ENCODE measurements at regions not wholly inside any gene's neighbourhood (a gene's known extent, or its start where the extent isn't known, plus 50 kb on each side); places are given as distances from the start of the nearest gene placed in this dataset.

- TF ChIP-seq TCF12 (IDR thresholded peaks at IDR 0.05; ENCODE audit: low read depth) (no peak), EGR1 (IDR thresholded peaks at IDR 0.05) (no peak), YY1 (IDR thresholded peaks at IDR 0.05; ENCODE audit: low read depth) (no peak), CREB1 (IDR thresholded peaks at IDR 0.05; ENCODE audit: low read depth) (no peak), NFIC (IDR thresholded peaks at IDR 0.05) (no peak), TEAD4 (IDR thresholded peaks at IDR 0.05) (no peak), ZBTB7A (IDR thresholded peaks at IDR 0.05; ENCODE audit: low read depth) (no peak), FOXM1 (IDR thresholded peaks at IDR 0.05; ENCODE audit: borderline replicate concordance, low read depth) (no peak), TAF1 (IDR thresholded peaks at IDR 0.05; ENCODE audit: low read depth) (no peak), RAD21 (IDR thresholded peaks at IDR 0.05; ENCODE audit: low read depth) (no peak), EP300 (IDR thresholded peaks at IDR 0.05; ENCODE audit: borderline replicate concordance) (no peak), MAX (IDR thresholded peaks at IDR 0.05) (no peak), CEBPB (IDR thresholded peaks at IDR 0.05) (no peak)
- TF ChIP-seq, protein P1, sequence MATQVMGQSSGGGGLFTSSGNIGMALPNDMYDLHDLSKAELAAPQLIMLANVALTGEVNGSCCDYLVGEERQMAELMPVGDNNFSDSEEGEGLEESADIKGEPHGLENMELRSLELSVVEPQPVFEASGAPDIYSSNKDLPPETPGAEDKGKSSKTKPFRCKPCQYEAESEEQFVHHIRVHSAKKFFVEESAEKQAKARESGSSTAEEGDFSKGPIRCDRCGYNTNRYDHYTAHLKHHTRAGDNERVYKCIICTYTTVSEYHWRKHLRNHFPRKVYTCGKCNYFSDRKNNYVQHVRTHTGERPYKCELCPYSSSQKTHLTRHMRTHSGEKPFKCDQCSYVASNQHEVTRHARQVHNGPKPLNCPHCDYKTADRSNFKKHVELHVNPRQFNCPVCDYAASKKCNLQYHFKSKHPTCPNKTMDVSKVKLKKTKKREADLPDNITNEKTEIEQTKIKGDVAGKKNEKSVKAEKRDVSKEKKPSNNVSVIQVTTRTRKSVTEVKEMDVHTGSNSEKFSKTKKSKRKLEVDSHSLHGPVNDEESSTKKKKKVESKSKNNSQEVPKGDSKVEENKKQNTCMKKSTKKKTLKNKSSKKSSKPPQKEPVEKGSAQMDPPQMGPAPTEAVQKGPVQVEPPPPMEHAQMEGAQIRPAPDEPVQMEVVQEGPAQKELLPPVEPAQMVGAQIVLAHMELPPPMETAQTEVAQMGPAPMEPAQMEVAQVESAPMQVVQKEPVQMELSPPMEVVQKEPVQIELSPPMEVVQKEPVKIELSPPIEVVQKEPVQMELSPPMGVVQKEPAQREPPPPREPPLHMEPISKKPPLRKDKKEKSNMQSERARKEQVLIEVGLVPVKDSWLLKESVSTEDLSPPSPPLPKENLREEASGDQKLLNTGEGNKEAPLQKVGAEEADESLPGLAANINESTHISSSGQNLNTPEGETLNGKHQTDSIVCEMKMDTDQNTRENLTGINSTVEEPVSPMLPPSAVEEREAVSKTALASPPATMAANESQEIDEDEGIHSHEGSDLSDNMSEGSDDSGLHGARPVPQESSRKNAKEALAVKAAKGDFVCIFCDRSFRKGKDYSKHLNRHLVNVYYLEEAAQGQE (IDR thresholded peaks at IDR 0.05; ENCODE audit: low read depth): no peak
- TF ChIP-seq, protein P2, sequence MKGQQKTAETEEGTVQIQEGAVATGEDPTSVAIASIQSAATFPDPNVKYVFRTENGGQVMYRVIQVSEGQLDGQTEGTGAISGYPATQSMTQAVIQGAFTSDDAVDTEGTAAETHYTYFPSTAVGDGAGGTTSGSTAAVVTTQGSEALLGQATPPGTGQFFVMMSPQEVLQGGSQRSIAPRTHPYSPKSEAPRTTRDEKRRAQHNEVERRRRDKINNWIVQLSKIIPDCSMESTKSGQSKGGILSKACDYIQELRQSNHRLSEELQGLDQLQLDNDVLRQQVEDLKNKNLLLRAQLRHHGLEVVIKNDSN (IDR thresholded peaks at IDR 0.05): no peak
Observed at GRCh38 chr15:47400603-47401002, 316.7 kb upstream of the SEMA6D start.

DNA sequence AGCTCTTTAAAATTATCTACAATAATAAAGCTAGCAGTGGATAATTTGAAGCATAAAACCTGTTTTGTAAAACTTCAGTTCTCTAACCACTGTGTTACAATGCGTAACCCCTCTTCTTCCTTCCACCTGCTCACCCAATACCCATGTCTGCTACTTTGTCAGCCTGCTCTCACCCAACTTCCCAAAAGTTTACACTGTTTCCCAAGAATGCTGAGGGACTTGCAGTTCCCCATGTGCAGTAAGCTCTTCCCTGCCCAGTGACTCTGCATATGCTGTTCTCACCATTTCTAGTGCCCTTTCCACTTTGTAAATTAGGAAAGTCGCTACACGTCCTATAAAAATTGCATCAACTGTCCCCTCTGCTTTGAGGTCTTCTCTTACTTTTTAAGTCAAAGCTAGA lies 315.9 kb upstream of the SEMA6D start:
- TF ChIP-seq FOXM1 (IDR thresholded peaks at IDR 0.05; ENCODE audit: borderline replicate concordance, low read depth): no peak
- TF ChIP-seq NFIC (IDR thresholded peaks at IDR 0.05): no peak
- no peak for TF ChIP-seq EGR1 (IDR thresholded peaks at IDR 0.05)

GRCh38 chr15:47402829-47403228 lies 314.5 kb upstream of the SEMA6D start:
- no peak for TF ChIP-seq TCF12 (IDR thresholded peaks at IDR 0.05; ENCODE audit: low read depth)

GRCh38 chr15:47404877-47405276 lies 312.4 kb upstream of the SEMA6D start:
- TF ChIP-seq TEAD4 (IDR thresholded peaks at IDR 0.05) (no peak), TAF1 (IDR thresholded peaks at IDR 0.05; ENCODE audit: low read depth) (no peak), CREB1 (IDR thresholded peaks at IDR 0.05; ENCODE audit: low read depth) (no peak), TCF12 (IDR thresholded peaks at IDR 0.05; ENCODE audit: low read depth) (no peak)
- TF ChIP-seq, protein P1 (IDR thresholded peaks at IDR 0.05; ENCODE audit: low read depth): no peak

- no peak for TF ChIP-seq TAF1 (IDR thresholded peaks at IDR 0.05; ENCODE audit: low read depth)
- TF ChIP-seq, protein P1 (IDR thresholded peaks at IDR 0.05; ENCODE audit: low read depth): no peak
- no peak for TF ChIP-seq TEAD4 (IDR thresholded peaks at IDR 0.05)
- TF ChIP-seq NFIC (IDR thresholded peaks at IDR 0.05): no peak
- TF ChIP-seq EP300 (IDR thresholded peaks at IDR 0.05; ENCODE audit: borderline replicate concordance): no peak
- TF ChIP-seq ZBTB7A (IDR thresholded peaks at IDR 0.05; ENCODE audit: low read depth): no peak
- TF ChIP-seq MAX (IDR thresholded peaks at IDR 0.05): no peak
- no peak for TF ChIP-seq RAD21 (IDR thresholded peaks at IDR 0.05; ENCODE audit: low read depth)
- TF ChIP-seq TCF12 (IDR thresholded peaks at IDR 0.05; ENCODE audit: low read depth): no peak
- TF ChIP-seq CREB1 (IDR thresholded peaks at IDR 0.05; ENCODE audit: low read depth): no peak
- TF ChIP-seq FOXM1 (IDR thresholded peaks at IDR 0.05; ENCODE audit: borderline replicate concordance, low read depth): no peak
- TF ChIP-seq YY1 (IDR thresholded peaks at IDR 0.05; ENCODE audit: low read depth): no peak
- TF ChIP-seq, protein P2 (IDR thresholded peaks at IDR 0.05): no peak
- TF ChIP-seq EGR1 (IDR thresholded peaks at IDR 0.05): no peak
- TF ChIP-seq CEBPB (IDR thresholded peaks at IDR 0.05): no peak
Observed at GRCh38 chr15:47405365-47406162, 311.7 kb upstream of the SEMA6D start.
